Nephron (organoid): ENCODE measurements at regions not wholly inside any gene's neighbourhood (a gene's known extent, or its start where the extent isn't known, plus 50 kb on each side); places are given as distances from the start of the nearest gene placed in this dataset.

Experiments
- H3K27ac Mint-ChIP-seq, 3 experiments: 2 replicates each; pipeline ENCODE4 v1.8.0; 2020; ENCODE audit warnings: mixed read lengths in 3 of 3, mild to moderate bottlenecking in 2 of 3, moderate library complexity in 1 of 3
- H3K27me3 Mint-ChIP-seq: 2 replicates; pipeline ENCODE4 v1.8.0; 2021; ENCODE audit warnings: low read depth, mild to moderate bottlenecking, moderate library complexity, mixed read lengths
- H3K36me3 Mint-ChIP-seq: 2 replicates; pipeline ENCODE4 v1.8.0; 2020; ENCODE audit warnings: low read depth, mixed read lengths
- H3K4me1 Mint-ChIP-seq: 2 replicates; pipeline ENCODE4 v1.8.0; 2020; ENCODE audit warnings: mixed read lengths
- H3K4me3 Mint-ChIP-seq, 3 experiments: 2 replicates each; pipeline ENCODE4 v1.8.0; 2020; ENCODE audit warnings: mild to moderate bottlenecking in 3 of 3, mixed read lengths in 3 of 3, moderate library complexity in 2 of 3
- H3K9me3 Mint-ChIP-seq: 2 replicates; pipeline ENCODE4 v1.8.0; 2020; ENCODE audit warnings: mixed read lengths
- TF ChIP-seq, protein P1 (sequence below), 3 experiments: fragments of 200-600 bp; sonication (generic); IDR thresholded peaks; one replicate each; pipeline ENCODE4 v1.5.0; 2021; ENCODE audit warnings: antibody characterized with exemption in 3 of 3; ENCODE audit not compliant: unreplicated experiment in 3 of 3

DNA sequence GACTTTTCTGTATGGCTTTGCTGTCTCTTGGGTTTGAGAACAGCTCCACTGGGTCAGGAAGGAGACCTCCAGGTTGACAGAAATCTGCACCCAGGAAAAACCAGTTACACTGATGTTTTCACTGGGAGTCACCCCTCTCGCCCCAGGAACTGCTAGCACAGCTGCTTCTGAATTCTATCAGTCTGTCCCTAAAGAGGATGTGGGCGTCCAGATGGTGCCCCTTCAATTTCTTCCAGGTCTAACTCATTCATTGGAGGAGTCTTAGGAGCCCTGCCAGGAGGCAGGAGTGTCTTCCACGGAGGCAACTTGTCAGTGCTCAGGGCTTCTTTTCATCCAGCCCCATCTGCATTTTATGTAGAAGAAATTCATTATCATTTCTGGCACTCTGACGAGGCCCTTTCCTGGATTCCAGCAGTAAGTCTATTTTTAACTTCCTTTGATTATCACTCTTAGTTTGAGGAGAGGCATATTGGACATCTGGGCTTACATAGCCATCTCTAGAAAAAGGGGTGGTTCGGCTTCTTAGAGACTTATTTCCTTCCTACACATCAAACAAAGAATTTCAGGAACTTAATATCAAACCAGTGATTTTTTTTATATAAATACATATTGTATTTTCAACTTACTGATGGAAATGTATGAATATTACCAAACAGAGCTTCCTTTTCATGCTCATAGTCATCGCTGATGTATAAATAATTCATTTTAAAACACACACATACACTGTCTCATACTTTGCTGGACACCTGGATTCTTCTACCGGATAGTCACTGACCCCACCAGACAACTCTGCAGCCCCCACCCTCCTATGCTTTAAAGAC, 148.8 kb downstream of the IRX2 start:
- H3K27ac Mint-ChIP-seq: no peak overlapping the region
- peaks cover 19% of the 10 kb centered on the region for H3K9me3 Mint-ChIP-seq
- no peak overlapping the region for H3K4me3 Mint-ChIP-seq
- TF ChIP-seq, protein P1, sequence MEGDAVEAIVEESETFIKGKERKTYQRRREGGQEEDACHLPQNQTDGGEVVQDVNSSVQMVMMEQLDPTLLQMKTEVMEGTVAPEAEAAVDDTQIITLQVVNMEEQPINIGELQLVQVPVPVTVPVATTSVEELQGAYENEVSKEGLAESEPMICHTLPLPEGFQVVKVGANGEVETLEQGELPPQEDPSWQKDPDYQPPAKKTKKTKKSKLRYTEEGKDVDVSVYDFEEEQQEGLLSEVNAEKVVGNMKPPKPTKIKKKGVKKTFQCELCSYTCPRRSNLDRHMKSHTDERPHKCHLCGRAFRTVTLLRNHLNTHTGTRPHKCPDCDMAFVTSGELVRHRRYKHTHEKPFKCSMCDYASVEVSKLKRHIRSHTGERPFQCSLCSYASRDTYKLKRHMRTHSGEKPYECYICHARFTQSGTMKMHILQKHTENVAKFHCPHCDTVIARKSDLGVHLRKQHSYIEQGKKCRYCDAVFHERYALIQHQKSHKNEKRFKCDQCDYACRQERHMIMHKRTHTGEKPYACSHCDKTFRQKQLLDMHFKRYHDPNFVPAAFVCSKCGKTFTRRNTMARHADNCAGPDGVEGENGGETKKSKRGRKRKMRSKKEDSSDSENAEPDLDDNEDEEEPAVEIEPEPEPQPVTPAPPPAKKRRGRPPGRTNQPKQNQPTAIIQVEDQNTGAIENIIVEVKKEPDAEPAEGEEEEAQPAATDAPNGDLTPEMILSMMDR (IDR thresholded peaks at IDR 0.05; ENCODE audit: unreplicated experiment in 3 of 3): no peak
- peaks cover 15% of the 10 kb centered on the region for H3K27me3 Mint-ChIP-seq
- H3K4me1 Mint-ChIP-seq: peaks cover 17% of the 10 kb centered on the region
- H3K36me3 Mint-ChIP-seq: no peaks in the 10 kb centered on the region

DNA sequence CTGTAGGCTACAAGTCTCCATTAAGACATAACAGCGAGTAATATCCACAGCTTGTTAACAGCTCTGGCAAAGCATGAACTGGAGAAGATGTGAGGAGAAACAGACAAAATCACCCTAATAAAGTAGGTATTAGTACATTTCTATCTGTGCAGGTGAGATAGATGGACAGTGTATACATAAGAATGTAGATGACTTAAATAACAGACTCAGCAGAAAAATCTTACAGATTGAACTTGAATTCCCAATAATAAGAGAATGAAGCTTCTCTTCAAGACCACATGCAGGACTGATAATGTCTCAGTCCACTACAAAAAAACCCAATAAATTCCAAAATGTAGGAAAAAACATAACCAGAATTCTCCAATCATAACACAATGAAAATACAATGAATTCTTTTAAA, 153.0 kb downstream of the IRX2 start:
- H3K27me3 Mint-ChIP-seq: peaks cover 4% of the 10 kb centered on the region
- H3K27ac Mint-ChIP-seq: no peak overlapping the region
- no peaks in the 10 kb centered on the region for H3K36me3 Mint-ChIP-seq
- H3K4me1 Mint-ChIP-seq: peaks cover 11% of the 10 kb centered on the region
- H3K9me3 Mint-ChIP-seq: peaks cover 24% of the 10 kb centered on the region
- TF ChIP-seq, protein P1 (IDR thresholded peaks at IDR 0.05; ENCODE audit: unreplicated experiment in 3 of 3): no peak
- no peak overlapping the region for H3K4me3 Mint-ChIP-seq

- H3K36me3 Mint-ChIP-seq: no peaks in the 10 kb centered on the region
- no peaks in the 10 kb centered on the region for H3K4me1 Mint-ChIP-seq
- peaks cover 11% of the 10 kb centered on the region for H3K27me3 Mint-ChIP-seq
- H3K9me3 Mint-ChIP-seq: peaks cover 8% of the 10 kb centered on the region
- H3K27ac Mint-ChIP-seq: no peak overlapping the region
- no peak overlapping the region for H3K4me3 Mint-ChIP-seq
- TF ChIP-seq, protein P1 (IDR thresholded peaks at IDR 0.05; ENCODE audit: unreplicated experiment in 3 of 3): no peak
These were observed 156.8 kb downstream of the IRX2 start for GRCh38 chr5:2594701-2595100.

- H3K4me1 Mint-ChIP-seq: no peaks in the 10 kb centered on the region
- H3K36me3 Mint-ChIP-seq: no peaks in the 10 kb centered on the region
- H3K27ac Mint-ChIP-seq: no peak overlapping the region
These were observed 158.7 kb downstream of the IRX2 start for GRCh38 chr5:2592766-2593165.

DNA sequence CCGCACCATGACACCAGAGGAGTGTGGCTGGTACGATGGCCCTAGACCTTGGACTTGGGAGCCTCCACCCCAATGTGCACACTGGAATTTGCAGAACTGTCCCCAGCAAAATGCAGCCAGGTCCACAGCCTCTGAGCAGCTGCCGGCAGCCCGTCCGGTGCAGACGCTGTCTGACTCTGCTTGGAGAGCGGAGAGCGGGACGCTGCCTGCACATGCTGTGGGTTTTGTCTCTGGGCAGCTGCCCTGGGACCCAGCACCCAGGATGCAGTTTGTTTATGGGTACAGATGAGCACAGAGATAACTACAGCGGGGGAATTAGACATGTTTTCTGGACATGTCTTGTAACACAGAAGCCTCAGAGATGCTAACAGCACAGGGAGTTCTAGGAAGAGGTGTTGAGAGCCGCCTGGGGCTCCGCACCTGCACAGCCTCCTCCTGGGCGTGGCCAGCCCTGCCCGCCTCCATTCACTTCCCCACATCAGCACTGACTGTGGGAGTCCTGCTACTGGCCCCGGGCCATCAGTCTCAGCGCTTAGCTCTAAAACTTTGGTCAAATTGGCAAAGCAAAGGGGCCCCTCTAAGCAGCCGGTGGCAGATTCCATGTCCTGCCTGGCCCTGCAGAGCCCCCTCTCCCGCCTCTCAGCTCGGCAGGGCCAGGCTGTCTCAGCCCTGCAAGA, 159.6 kb downstream of the IRX2 start:
- Mint-ChIP-seq H3K4me1 (no peaks in the 10 kb centered on the region), H3K9me3 (peaks cover 4% of the 10 kb centered on the region), H3K27me3 (peaks cover 32% of the 10 kb centered on the region), H3K4me3 (no peak overlapping the region), H3K27ac (no peak overlapping the region), H3K36me3 (no peaks in the 10 kb centered on the region)
- TF ChIP-seq, protein P1 (IDR thresholded peaks at IDR 0.05; ENCODE audit: unreplicated experiment in 3 of 3): no peak

More at GRCh38 chr5:2592766-2593165, 158.7 kb downstream of the IRX2 start:
- Mint-ChIP-seq H3K4me3 (no peak overlapping the region), H3K9me3 (peaks cover 6% of the 10 kb centered on the region), H3K27me3 (peaks cover 28% of the 10 kb centered on the region)
- TF ChIP-seq, protein P1 (IDR thresholded peaks at IDR 0.05; ENCODE audit: unreplicated experiment in 3 of 3): no peak
